Suprapubic skin (tissue), 4 donors: ENCODE measurements at regions not wholly inside any gene's neighbourhood (a gene's known extent, or its start where the extent isn't known, plus 50 kb on each side); places are given as distances from the start of the nearest gene placed in this dataset.

Experiments
- POLR2A ChIP-seq, 2 donors: fragments of 450-650 bp; IDR thresholded peaks; one replicate each; pipeline ENCODE4 v1.6.1; 2017; ENCODE audit warnings: antibody characterized with exemption in 2 of 2, mild to moderate bottlenecking in 2 of 2, moderate library complexity in 2 of 2
- POLR2AphosphoS5 ChIP-seq, 3 donors: sonication (generic); formaldehyde crosslinking; IDR thresholded peaks; one replicate each; pipeline ENCODE4 v1.6.1; 2017; ENCODE audit warnings: antibody characterized with exemption in 3 of 3
- TF ChIP-seq, protein P1 (sequence below), 2 donors: fragments of 200-600 bp in 1 of 2; fragments of 450-650 bp in 1 of 2; sonication (generic) in 1 of 2; IDR thresholded peaks; one replicate each; pipeline ENCODE4 v1.5.1; 2016 to 2019; ENCODE audit warnings: antibody characterized with exemption in 2 of 2, mild to moderate bottlenecking in 1 of 2, moderate library complexity in 1 of 2

DNA sequence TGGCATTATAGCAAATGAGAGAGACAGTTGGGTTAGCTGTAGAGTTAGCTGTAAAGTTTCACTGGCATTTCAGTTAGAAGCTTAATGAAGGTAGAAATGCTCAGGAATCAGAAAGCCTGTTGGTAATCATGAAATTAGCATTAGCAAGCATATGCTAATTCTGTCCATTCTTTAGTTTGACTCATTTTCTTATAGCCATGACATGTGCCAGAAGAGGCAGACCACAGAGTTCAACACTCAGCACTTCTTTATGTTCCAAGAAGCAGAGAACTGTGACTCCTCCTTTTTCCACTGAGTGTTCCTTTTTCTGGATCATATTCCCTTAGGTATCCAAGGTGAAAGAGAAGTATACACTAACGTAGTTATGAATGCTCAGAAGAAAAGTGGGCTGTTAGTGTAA, 276.2 kb upstream of the SGO1 start:
- TF ChIP-seq, protein P1, sequence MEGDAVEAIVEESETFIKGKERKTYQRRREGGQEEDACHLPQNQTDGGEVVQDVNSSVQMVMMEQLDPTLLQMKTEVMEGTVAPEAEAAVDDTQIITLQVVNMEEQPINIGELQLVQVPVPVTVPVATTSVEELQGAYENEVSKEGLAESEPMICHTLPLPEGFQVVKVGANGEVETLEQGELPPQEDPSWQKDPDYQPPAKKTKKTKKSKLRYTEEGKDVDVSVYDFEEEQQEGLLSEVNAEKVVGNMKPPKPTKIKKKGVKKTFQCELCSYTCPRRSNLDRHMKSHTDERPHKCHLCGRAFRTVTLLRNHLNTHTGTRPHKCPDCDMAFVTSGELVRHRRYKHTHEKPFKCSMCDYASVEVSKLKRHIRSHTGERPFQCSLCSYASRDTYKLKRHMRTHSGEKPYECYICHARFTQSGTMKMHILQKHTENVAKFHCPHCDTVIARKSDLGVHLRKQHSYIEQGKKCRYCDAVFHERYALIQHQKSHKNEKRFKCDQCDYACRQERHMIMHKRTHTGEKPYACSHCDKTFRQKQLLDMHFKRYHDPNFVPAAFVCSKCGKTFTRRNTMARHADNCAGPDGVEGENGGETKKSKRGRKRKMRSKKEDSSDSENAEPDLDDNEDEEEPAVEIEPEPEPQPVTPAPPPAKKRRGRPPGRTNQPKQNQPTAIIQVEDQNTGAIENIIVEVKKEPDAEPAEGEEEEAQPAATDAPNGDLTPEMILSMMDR (IDR thresholded peaks at IDR 0.05), result no peak
- no peak for TF ChIP-seq POLR2AphosphoS5 (IDR thresholded peaks at IDR 0.05)
- no peak for TF ChIP-seq POLR2A (IDR thresholded peaks at IDR 0.05)
